ENCODE measurements at regions not wholly inside any gene's neighbourhood (a gene's known extent, or its start where the extent isn't known, plus 50 kb on each side); places are given as distances from the start of the nearest gene placed in this dataset.
A peak's percentile ranks its signal among the peaks of the same experiment; 100 is the strongest.

DNA sequence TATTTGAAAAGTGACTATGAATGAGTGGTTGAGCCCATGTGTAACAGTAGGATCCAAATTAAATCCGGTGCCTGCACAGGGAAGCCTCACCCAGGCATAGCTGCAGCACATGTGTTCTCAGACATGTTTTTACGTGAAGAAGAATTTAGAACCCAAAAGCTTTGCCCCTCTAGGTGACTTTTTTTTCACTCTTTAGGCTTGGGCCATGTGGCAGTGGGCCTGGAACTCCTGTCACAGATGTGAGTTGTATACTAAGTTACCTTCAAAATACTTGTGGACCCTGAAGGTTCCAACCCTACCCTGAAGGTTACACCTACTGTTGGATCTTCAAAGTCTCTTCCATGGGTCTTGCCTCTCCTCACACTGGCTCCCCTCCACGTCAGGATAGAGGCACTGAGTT is 146.6 kb downstream of the GAS1 start:
- H3K9me3 ChIP-seq, result no peaks in the 10 kb centered on the region
- no peak for ATAC-seq (ENCODE audit: insufficient number of reproducible peaks, low FRiP score, low read depth)
- peaks cover 3 to 36% of the 10 kb centered on the region in 2 donors for H3K4me1 ChIP-seq (ENCODE audit: control insufficient read depth in 1 of 2, low read depth in 2 of 2)
- no peaks in the 10 kb centered on the region for H3K36me3 ChIP-seq
- H3K4me3 ChIP-seq, result no peak overlapping the region
- TF ChIP-seq, protein P1, sequence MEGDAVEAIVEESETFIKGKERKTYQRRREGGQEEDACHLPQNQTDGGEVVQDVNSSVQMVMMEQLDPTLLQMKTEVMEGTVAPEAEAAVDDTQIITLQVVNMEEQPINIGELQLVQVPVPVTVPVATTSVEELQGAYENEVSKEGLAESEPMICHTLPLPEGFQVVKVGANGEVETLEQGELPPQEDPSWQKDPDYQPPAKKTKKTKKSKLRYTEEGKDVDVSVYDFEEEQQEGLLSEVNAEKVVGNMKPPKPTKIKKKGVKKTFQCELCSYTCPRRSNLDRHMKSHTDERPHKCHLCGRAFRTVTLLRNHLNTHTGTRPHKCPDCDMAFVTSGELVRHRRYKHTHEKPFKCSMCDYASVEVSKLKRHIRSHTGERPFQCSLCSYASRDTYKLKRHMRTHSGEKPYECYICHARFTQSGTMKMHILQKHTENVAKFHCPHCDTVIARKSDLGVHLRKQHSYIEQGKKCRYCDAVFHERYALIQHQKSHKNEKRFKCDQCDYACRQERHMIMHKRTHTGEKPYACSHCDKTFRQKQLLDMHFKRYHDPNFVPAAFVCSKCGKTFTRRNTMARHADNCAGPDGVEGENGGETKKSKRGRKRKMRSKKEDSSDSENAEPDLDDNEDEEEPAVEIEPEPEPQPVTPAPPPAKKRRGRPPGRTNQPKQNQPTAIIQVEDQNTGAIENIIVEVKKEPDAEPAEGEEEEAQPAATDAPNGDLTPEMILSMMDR (IDR thresholded peaks at IDR 0.05), result no peak
- no peaks in the 10 kb centered on the region for H3K27me3 ChIP-seq (replicated peaks; ENCODE audit: insufficient read depth)
- no peak for DNase-seq (ENCODE audit: low spot score)
- H3K27ac ChIP-seq, result peak overlapping the region in 1 of 2 donors; percentile 44

DNA sequence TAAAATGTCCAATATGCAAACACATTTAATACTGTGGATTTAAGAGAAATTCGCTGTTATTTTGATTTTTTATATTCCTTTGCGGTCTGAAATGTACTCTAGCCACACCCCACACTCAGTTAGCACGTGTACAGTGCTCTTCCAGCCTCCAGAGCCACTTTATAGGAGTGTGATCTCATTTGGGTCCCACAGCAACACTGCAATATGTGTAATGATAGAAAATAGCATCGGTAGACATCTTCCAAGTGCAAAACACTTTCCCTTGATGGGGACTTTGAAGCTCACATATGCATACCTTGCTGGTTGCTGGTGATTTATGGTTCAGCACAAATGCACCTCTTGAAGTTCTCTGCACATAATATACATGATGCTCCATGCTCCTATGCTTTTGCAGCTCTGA is 148.3 kb downstream of the GAS1 start:
- H3K27me3 ChIP-seq (replicated peaks; ENCODE audit: insufficient read depth), result no peaks in the 10 kb centered on the region
- no peaks in the 10 kb centered on the region for H3K9me3 ChIP-seq
- no peaks in the 10 kb centered on the region for H3K36me3 ChIP-seq
- ATAC-seq (ENCODE audit: insufficient number of reproducible peaks, low FRiP score, low read depth) (no peak), DNase-seq (ENCODE audit: low spot score) (no peak)
- TF ChIP-seq, protein P1 (IDR thresholded peaks at IDR 0.05), result no peak
- peaks cover 6 to 49% of the 10 kb centered on the region in 2 donors for H3K4me1 ChIP-seq (ENCODE audit: control insufficient read depth in 1 of 2, low read depth in 2 of 2)
- no peak overlapping the region for H3K4me3 ChIP-seq
- no peak overlapping the region for H3K27ac ChIP-seq

GRCh38 chr9:86796666-86797065 is 150.6 kb downstream of the GAS1 start:
- Histone ChIP-seq H3K9me3 (no peaks in the 10 kb centered on the region), H3K4me1 (ENCODE audit: control insufficient read depth in 1 of 2, low read depth in 2 of 2) (peaks cover 6 to 44% of the 10 kb centered on the region in 2 donors), H3K4me3 (no peak overlapping the region), H3K36me3 (no peaks in the 10 kb centered on the region), H3K27ac (no peak overlapping the region), H3K27me3 (replicated peaks; ENCODE audit: insufficient read depth) (no peaks in the 10 kb centered on the region)
- TF ChIP-seq, protein P1 (IDR thresholded peaks at IDR 0.05), result no peak
- ATAC-seq (ENCODE audit: insufficient number of reproducible peaks, low FRiP score, low read depth) (no peak), DNase-seq (ENCODE audit: low spot score) (no peak)

DNA sequence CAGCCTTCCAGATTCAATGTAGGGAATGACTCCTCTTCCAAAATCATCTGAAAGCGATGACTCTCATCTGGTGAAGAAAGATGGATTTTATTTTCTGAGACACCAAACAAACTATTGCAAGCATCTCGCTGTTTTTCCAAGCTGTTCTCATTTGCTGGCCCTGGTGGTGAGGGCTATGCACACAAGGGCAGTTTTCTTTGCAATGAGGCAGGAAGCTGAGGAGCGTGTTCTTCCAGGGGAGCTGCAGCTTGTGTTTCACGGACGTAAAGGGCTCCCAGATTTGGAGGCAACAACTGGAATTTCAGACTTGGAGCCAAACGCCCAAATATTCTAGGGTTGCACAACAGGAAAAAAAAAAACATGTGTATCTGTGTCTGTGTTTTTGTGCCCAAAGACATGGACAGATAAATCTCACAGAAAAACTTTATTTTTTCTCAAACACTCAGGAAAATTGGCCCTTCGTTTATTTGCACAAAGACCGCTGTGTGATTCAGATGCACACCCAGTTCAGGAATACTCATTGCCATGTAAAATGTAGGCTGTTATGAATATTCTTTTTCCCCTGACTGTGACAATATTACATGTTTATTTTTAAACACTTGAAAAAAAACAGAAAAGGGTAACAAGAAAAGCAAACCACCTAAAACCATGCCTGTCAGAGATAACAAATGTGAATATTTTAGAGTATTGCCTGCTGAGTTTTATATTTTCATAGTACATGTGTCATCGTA is 151.3 kb downstream of the GAS1 start:
- Histone ChIP-seq H3K36me3 (no peaks in the 10 kb centered on the region), H3K9me3 (no peaks in the 10 kb centered on the region), H3K27ac (peak overlapping the region; percentile 13 to 15), H3K4me1 (ENCODE audit: control insufficient read depth in 1 of 2, low read depth in 2 of 2) (peaks cover 6 to 39% of the 10 kb centered on the region in 2 donors), H3K4me3 (peak overlapping the region; percentile 22), H3K27me3 (replicated peaks; ENCODE audit: insufficient read depth) (no peaks in the 10 kb centered on the region)
- no peak for DNase-seq (ENCODE audit: low spot score)
- ATAC-seq (ENCODE audit: insufficient number of reproducible peaks, low FRiP score, low read depth), result no peak
- TF ChIP-seq, protein P1 (IDR thresholded peaks at IDR 0.05), result peak; percentile 23

GRCh38 chr9:86795047-86795442 is 152.3 kb downstream of the GAS1 start:
- Histone ChIP-seq H3K4me3 (no peak overlapping the region), H3K27me3 (replicated peaks; ENCODE audit: insufficient read depth) (no peaks in the 10 kb centered on the region), H3K4me1 (ENCODE audit: control insufficient read depth in 1 of 2, low read depth in 2 of 2) (peaks cover 6 to 34% of the 10 kb centered on the region in 2 donors), H3K9me3 (no peaks in the 10 kb centered on the region), H3K36me3 (no peaks in the 10 kb centered on the region), H3K27ac (no peak overlapping the region)
- TF ChIP-seq, protein P1 (IDR thresholded peaks at IDR 0.05), result no peak
- DNase-seq (ENCODE audit: low spot score) (no peak), ATAC-seq (ENCODE audit: insufficient number of reproducible peaks, low FRiP score, low read depth) (no peak)

Data from thoracic aorta (tissue), 2 donors.